HepG2 (cell line): ENCODE measurements at regions not wholly inside any gene's neighbourhood (a gene's known extent, or its start where the extent isn't known, plus 50 kb on each side); places are given as distances from the start of the nearest gene placed in this dataset.

Source experiments
- ATAC-seq: fragments of 200-7000 bp; cut with Tn5 transposase; 3 replicates; pipeline ENCODE4 v1.9.1; 2020; ENCODE audit warnings: mild to moderate bottlenecking, moderate library complexity
- BruUV-seq: library from RNA; stranded (reverse); fragments of 400-500 nt; replicated peaks from 2 replicates; lab custom pipeline; 2021; lab: Mats Ljungman, UMichigan
- CTCF ChIA-PET: fragments of 300-600 bp; formaldehyde crosslinking; extraction: SDS; loops from one replicate; lab custom pipeline; 2021; ENCODE audit warnings: low total read pairs, inconsistent platforms, low intra/inter-chr PET ratio; lab: Yijun Ruan, JAX
- POLR2A ChIA-PET: fragments of 350-600 bp; sonication (Branson Sonifier 250); formaldehyde crosslinking; loops from one replicate; lab custom pipeline; 2020; ENCODE audit warnings: antibody characterized with exemption, inconsistent platforms; lab: Yijun Ruan, JAX
- DNase-seq: peaks from one replicate; pipeline ENCODE4 v3.0.0-alpha.2; 2015; ENCODE audit warnings: low spot score
- FAIRE-seq: peaks from 3 replicates; lab custom pipeline; 2011; peaks lifted over from hg19 to GRCh38; lab: Jason Lieb, UNC
- H2AFZ ChIP-seq: one replicate; pipeline ENCODE4 v1.6.1; 2011; ENCODE audit warnings: low read length, inconsistent platforms
- H3K27ac ChIP-seq: fragments of 300-600 bp; 3 replicates; pipeline ENCODE4 v1.8.0; 2011; ENCODE audit warnings: mixed run types, mild to moderate bottlenecking, mixed read lengths, low read length, inconsistent platforms; ENCODE audit not compliant: insufficient read depth; ENCODE audit errors: extremely low read length
- H3K27me3 ChIP-seq, 2 experiments: fragments of 200-600 bp in 1 of 2; 2 replicates in 1 of 2; 3 replicates in 1 of 2; pipeline versions ENCODE4 v1.6.0 to v1.8.0; 2011; ENCODE audit warnings: low read length in 2 of 2, mild to moderate bottlenecking in 2 of 2, moderate library complexity in 2 of 2, inconsistent platforms in 1 of 2; ENCODE audit not compliant: insufficient read depth in 2 of 2, control insufficient read depth in 1 of 2
- H3K36me3 ChIP-seq, 2 experiments: fragments of 200-600 bp in 1 of 2; replicated peaks in 1 of 2; 2 replicates in 1 of 2; 3 replicates in 1 of 2; pipeline versions ENCODE4 v1.5.1 to v1.8.0; 2011; ENCODE audit warnings: low read length in 2 of 2, inconsistent platforms in 1 of 2; ENCODE audit not compliant: insufficient read depth in 2 of 2, control insufficient read depth in 1 of 2
- H3K4me1 ChIP-seq: 2 replicates; pipeline ENCODE4 v1.5.1; 2012; ENCODE audit warnings: low read length, inconsistent platforms; ENCODE audit not compliant: insufficient read depth
- H3K4me2 ChIP-seq: 2 replicates; pipeline ENCODE4 v1.6.0; 2011; ENCODE audit warnings: low read depth, low read length, inconsistent platforms
- H3K4me3 ChIP-seq, 3 experiments: fragments of 200-600 bp in 1 of 3; sonication (generic), shearing (Covaris generic) in 1 of 3; replicated peaks in 1 of 3; 2 replicates each; pipeline ENCODE4 v1.5.1; 2011 to 2016; ENCODE audit warnings: low read length in 3 of 3, inconsistent platforms in 2 of 3, low read depth in 2 of 3, mild to moderate bottlenecking in 2 of 3, control low read depth in 1 of 3, mixed read lengths in 1 of 3; ENCODE audit not compliant: insufficient read depth in 1 of 3
- H3K79me2 ChIP-seq: one replicate; pipeline ENCODE4 v1.6.1; 2011; ENCODE audit warnings: low read length, inconsistent platforms; ENCODE audit not compliant: insufficient read depth
- H3K9ac ChIP-seq: 2 replicates; pipeline ENCODE4 v1.6.0; 2011; ENCODE audit warnings: mild to moderate bottlenecking, low read depth, low read length, inconsistent platforms; ENCODE audit not compliant: insufficient read depth
- H3K9me3 ChIP-seq: 2 replicates; pipeline ENCODE4 v1.5.1; 2012; ENCODE audit warnings: mild to moderate bottlenecking, low read length
- H4K20me1 ChIP-seq: 2 replicates; pipeline ENCODE4 v1.6.0; 2011; ENCODE audit warnings: inconsistent platforms, mild to moderate bottlenecking, low read length, moderate library complexity; ENCODE audit not compliant: insufficient read depth
- CEBPB ChIP-seq: IDR thresholded peaks from 2 replicates; pipeline ENCODE4 v1.6.1; 2011; ENCODE audit warnings: low read depth, low read length, improper control_type of control experiment, borderline replicate concordance
- CEBPG ChIP-seq: IDR thresholded peaks from 2 replicates; pipeline ENCODE4 v1.6.1; 2016
- FOSL2 ChIP-seq: sonication (generic); formaldehyde crosslinking; IDR thresholded peaks from 2 replicates; pipeline ENCODE4 v1.4.0; 2020; ENCODE audit warnings: missing genetic modification reagents
- HDAC6 ChIP-seq: fragments of 200-600 bp; sonication (generic); IDR thresholded peaks from 2 replicates; pipeline ENCODE4 v1.7.0; 2017; ENCODE audit warnings: mild to moderate bottlenecking, antibody characterized with exemption, low read length, low read depth
- HMGXB4 ChIP-seq, 2 experiments: sonication (generic) in 1 of 2; formaldehyde crosslinking in 1 of 2; IDR thresholded peaks; 2 replicates each; pipeline versions ENCODE4 v1.4.0 to v1.6.1; 2018 to 2020; ENCODE audit warnings: missing genetic modification reagents in 2 of 2, borderline replicate concordance in 1 of 2, low read depth in 1 of 2, mild to moderate bottlenecking in 1 of 2, missing biosample characterization in 1 of 2
- MEIS1 ChIP-seq: sonication (generic); formaldehyde crosslinking; IDR thresholded peaks from 2 replicates; pipeline ENCODE4 v1.9.0; 2021; ENCODE audit warnings: mild to moderate bottlenecking, missing genetic modification reagents, moderate library complexity, borderline replicate concordance
- MIXL1 ChIP-seq: IDR thresholded peaks from 2 replicates; pipeline ENCODE4 v1.6.1; 2016
- MTA3 ChIP-seq: sonication (generic); formaldehyde crosslinking; IDR thresholded peaks from 2 replicates; pipeline ENCODE4 v1.4.0; 2020; ENCODE audit warnings: missing genetic modification reagents
- NFE2L2 ChIP-seq: fragments of 150-350 bp; IDR thresholded peaks from 2 replicates; pipeline ENCODE4 v1.6.1; 2014; ENCODE audit warnings: low read length
- POLR2AphosphoS2 ChIP-seq: IDR thresholded peaks from 2 replicates; pipeline ENCODE4 v1.6.1; 2011; ENCODE audit warnings: low read depth, low read length, improper control_type of control experiment
- RBFOX2 ChIP-seq: fragments of 200-400 bp; formaldehyde crosslinking; IDR thresholded peaks from 2 replicates; pipeline ENCODE4 v1.6.1; 2017; ENCODE audit warnings: low read depth, mild to moderate bottlenecking, low read length
- RELA ChIP-seq: sonication (generic); formaldehyde crosslinking; IDR thresholded peaks from 2 replicates; pipeline ENCODE4 v1.4.0; 2020; ENCODE audit warnings: missing genetic modification reagents
- TARDBP ChIP-seq: sonication (generic); formaldehyde crosslinking; IDR thresholded peaks from 2 replicates; pipeline ENCODE4 v1.8.0; 2022; ENCODE audit warnings: mild to moderate bottlenecking, missing genetic modification reagents
- THAP8 ChIP-seq: sonication (generic); formaldehyde crosslinking; IDR thresholded peaks from 2 replicates; pipeline ENCODE4 v1.5.1; 2020; ENCODE audit warnings: missing genetic modification reagents, mild to moderate bottlenecking, borderline replicate concordance
- THRA ChIP-seq: sonication (generic); formaldehyde crosslinking; IDR thresholded peaks from 2 replicates; pipeline ENCODE4 v1.4.0; 2020; ENCODE audit warnings: missing genetic modification reagents, borderline replicate concordance
- ZNF652 ChIP-seq: IDR thresholded peaks from 2 replicates; pipeline ENCODE4 v1.6.1; 2016; ENCODE audit warnings: low read depth, borderline replicate concordance
- ZSCAN22 ChIP-seq: sonication (generic); formaldehyde crosslinking; IDR thresholded peaks from 2 replicates; pipeline ENCODE4 v1.4.0; 2020; ENCODE audit warnings: mild to moderate bottlenecking, missing genetic modification reagents
- ZSCAN30 ChIP-seq: sonication (generic); formaldehyde crosslinking; IDR thresholded peaks from 2 replicates; pipeline ENCODE4 v1.5.0; 2020; ENCODE audit warnings: mild to moderate bottlenecking, missing genetic modification reagents
- WGBS: methylation state at CpG from one replicate; pipeline ENCODE4 v1.1.6; 2017; ENCODE audit warnings: low lambda C conversion rate; 5-methylcytosine and 5-hydroxymethylcytosine counted together
- in situ Hi-C: cut with HindIII; loops from 2 replicates; pipeline ENCODE4 v1.10.0; 2017; ENCODE audit warnings: low pct_unique_long_range_greater_than_20kb; ENCODE audit not compliant: extremely low pct_ligation_motif_present
- intact Hi-C: fragments of 100-400 bp; cut with micrococcal nuclease; formaldehyde crosslinking; loops from one replicate; pipeline ENCODE4 v1.10.0; 2022; ENCODE audit not compliant: unreplicated experiment

GRCh38 chr6:113718588-113718987, 138.6 kb upstream of the MARCKS start:
- ATAC-seq = no peak
- no TSS peak for BruUV-seq
- H3K4me2 ChIP-seq = 0 out of 2 replicates have a peak overlapping the region, but pooled peaks have one; percentile 6
- no peak for DNase-seq
- H4K20me1 ChIP-seq = no peaks in the 10 kb centered on the region
- H3K79me2 ChIP-seq = no peaks in the 10 kb centered on the region
- POLR2A ChIA-PET = no interaction called here
- H3K4me1 ChIP-seq = peaks cover 15% of the 10 kb centered on the region
- no peaks in the 10 kb centered on the region for H3K27me3 ChIP-seq
- H3K36me3 ChIP-seq = no peaks in the 10 kb centered on the region
- no peak overlapping the region for H3K4me3 ChIP-seq
- TF ChIP-seq RELA (CRISPR knock-in tag) (no peak), MTA3 (CRISPR knock-in tag) (no peak), RBFOX2 (no peak), ZSCAN30 (no peak), ZNF652 (CRISPR knock-in tag) (no peak), ZSCAN22 (CRISPR knock-in tag) (no peak), MIXL1 (CRISPR knock-in tag) (no peak), MEIS1 (CRISPR knock-in tag) (no peak), TARDBP (no peak), HDAC6 (no peak), POLR2AphosphoS2 (no peak)
- TF ChIP-seq, all 625 proteins: peak for 0
- no peak for FAIRE-seq
- Histone ChIP-seq H3K9me3 (no peaks in the 10 kb centered on the region), H2AFZ (no peak overlapping the region), H3K27ac (no peak overlapping the region), H3K9ac (no peak overlapping the region)
- CTCF ChIA-PET = no interaction called here
- in situ Hi-C loops = no loop called here
- WGBS = 47% methylated on average over 4 of the region's 4 CpGs
- intact Hi-C loops = no loop called here

- ChIA-PET CTCF (no interaction called here), POLR2A (no interaction called here)
- Histone ChIP-seq H4K20me1 (no peaks in the 10 kb centered on the region), H3K4me2 (0 out of 2 replicates have a peak overlapping the region, but pooled peaks have one; percentile 6), H3K9me3 (no peaks in the 10 kb centered on the region), H3K27ac (no peak overlapping the region), H3K4me1 (peaks cover 20% of the 10 kb centered on the region), H3K79me2 (no peaks in the 10 kb centered on the region), H3K4me3 (no peak overlapping the region), H3K27me3 (no peaks in the 10 kb centered on the region), H2AFZ (no peak overlapping the region), H3K36me3 (no peaks in the 10 kb centered on the region), H3K9ac (no peak overlapping the region)
- ATAC-seq (peak; percentile 53), DNase-seq (no peak), FAIRE-seq (no peak)
- in situ Hi-C loops (no loop called here), intact Hi-C loops (no loop called here)
- no TSS peak for BruUV-seq
- TF ChIP-seq NFE2L2 (peak; percentile 12; the same call in 1 of the 2 replicates), THRA (peak; percentile 37; the same call in 1 of the 2 replicates), CEBPG (CRISPR knock-in tag) (peak; percentile 68), THAP8 (CRISPR knock-in tag) (no peak), FOSL2 (CRISPR knock-in tag) (peak; percentile 38), CEBPB (peak; percentile 81), HMGXB4 (CRISPR knock-in tag; IDR thresholded peaks at IDR 0.05; ENCODE audit: borderline replicate concordance in 1 of 2, low read depth in 1 of 2) (no peak)
- 68% methylated on average over 2 of the region's 2 CpGs for WGBS
These were observed 138.1 kb upstream of the MARCKS start for GRCh38 chr6:113719064-113719463.
